Progenitor cell of endocrine pancreas (in vitro differentiated cells): ENCODE measurements at regions not wholly inside any gene's neighbourhood (a gene's known extent, or its start where the extent isn't known, plus 50 kb on each side); places are given as distances from the start of the nearest gene placed in this dataset.

Source experiments
- DNase-seq: peaks from one replicate; pipeline ENCODE4 v3.0.0; 2021; ENCODE audit warnings: low spot score; ENCODE audit not compliant: unreplicated experiment
- H3K27ac Mint-ChIP-seq: 2 replicates; pipeline ENCODE4 v1.8.0; 2021; ENCODE audit warnings: mild to moderate bottlenecking, moderate library complexity, mixed read lengths
- H3K27me3 Mint-ChIP-seq: 2 replicates; pipeline ENCODE4 v1.8.0; 2021; ENCODE audit warnings: mixed read lengths
- H3K36me3 Mint-ChIP-seq: 2 replicates; pipeline ENCODE4 v1.8.0; 2022; ENCODE audit warnings: mixed read lengths; ENCODE audit not compliant: insufficient read depth
- H3K4me1 Mint-ChIP-seq: 2 replicates; pipeline ENCODE4 v1.8.0; 2021; ENCODE audit warnings: low read depth, mixed read lengths
- H3K4me3 Mint-ChIP-seq: 2 replicates; pipeline ENCODE4 v1.8.0; 2021; ENCODE audit warnings: low read depth, mild to moderate bottlenecking, moderate library complexity, mixed read lengths
- H3K9me3 Mint-ChIP-seq: 2 replicates; pipeline ENCODE4 v1.8.0; 2021; ENCODE audit warnings: low read depth, mixed read lengths
- TF ChIP-seq, protein P1 (sequence below): fragments of 200-600 bp; sonication (generic); IDR thresholded peaks from one replicate; pipeline ENCODE4 v1.5.0; 2021; ENCODE audit warnings: antibody characterized with exemption, mild to moderate bottlenecking; ENCODE audit not compliant: unreplicated experiment

DNA sequence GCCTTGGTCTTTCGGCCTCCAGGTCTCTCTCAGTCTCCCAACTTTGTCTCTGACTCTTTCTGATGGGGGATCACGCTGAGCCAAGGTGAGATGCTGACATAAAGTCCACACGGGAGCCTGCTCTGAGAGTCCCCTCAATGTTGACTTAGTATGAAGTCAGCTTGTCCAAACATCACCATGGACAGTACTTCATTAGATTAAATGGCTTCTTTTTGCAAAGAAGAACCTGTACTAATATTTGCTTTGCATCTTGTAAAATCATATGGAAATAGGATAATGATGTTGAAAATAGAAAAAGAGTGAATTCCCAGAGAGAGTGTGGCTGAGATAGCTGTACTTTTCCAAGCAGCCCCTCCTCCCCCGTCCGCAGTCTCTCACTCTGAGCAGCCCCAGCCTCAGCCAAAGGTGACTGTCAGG is 56.7 kb upstream of the SIAH1 start:
- Mint-ChIP-seq H3K27me3 (peaks cover under 1% of the 10 kb centered on the region), H3K9me3 (no peaks in the 10 kb centered on the region), H3K4me3 (no peak overlapping the region), H3K4me1 (peaks cover 4% of the 10 kb centered on the region), H3K27ac (no peak overlapping the region), H3K36me3 (no peaks in the 10 kb centered on the region)
- TF ChIP-seq, protein P1, sequence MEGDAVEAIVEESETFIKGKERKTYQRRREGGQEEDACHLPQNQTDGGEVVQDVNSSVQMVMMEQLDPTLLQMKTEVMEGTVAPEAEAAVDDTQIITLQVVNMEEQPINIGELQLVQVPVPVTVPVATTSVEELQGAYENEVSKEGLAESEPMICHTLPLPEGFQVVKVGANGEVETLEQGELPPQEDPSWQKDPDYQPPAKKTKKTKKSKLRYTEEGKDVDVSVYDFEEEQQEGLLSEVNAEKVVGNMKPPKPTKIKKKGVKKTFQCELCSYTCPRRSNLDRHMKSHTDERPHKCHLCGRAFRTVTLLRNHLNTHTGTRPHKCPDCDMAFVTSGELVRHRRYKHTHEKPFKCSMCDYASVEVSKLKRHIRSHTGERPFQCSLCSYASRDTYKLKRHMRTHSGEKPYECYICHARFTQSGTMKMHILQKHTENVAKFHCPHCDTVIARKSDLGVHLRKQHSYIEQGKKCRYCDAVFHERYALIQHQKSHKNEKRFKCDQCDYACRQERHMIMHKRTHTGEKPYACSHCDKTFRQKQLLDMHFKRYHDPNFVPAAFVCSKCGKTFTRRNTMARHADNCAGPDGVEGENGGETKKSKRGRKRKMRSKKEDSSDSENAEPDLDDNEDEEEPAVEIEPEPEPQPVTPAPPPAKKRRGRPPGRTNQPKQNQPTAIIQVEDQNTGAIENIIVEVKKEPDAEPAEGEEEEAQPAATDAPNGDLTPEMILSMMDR, result no peak
- DNase-seq, result no peak

DNA sequence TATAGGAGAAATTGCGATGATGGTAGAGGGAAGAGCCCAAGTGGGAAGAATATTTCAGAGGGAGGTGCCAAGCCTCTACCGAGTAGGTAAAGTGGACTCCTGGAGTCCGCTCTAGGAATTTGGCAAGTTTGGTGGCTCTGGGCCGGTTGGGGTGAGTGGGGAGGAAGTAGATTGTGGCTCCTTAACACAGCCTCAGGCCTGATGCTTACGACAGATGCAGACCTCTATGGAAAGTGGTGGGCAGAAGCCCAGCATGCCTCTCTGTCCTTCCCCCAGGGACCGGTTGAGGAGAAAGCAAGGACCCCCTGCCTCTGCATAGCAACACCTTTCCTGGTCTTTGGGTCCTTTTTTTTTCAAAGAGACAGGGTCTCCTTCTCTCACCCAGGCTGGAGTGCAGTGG is 55.9 kb upstream of the SIAH1 start:
- DNase-seq, result no peak
- TF ChIP-seq, protein P1, result no peak
- H3K9me3 Mint-ChIP-seq, result no peaks in the 10 kb centered on the region
- no peaks in the 10 kb centered on the region for H3K36me3 Mint-ChIP-seq
- H3K4me3 Mint-ChIP-seq, result no peak overlapping the region
- H3K27ac Mint-ChIP-seq, result no peak overlapping the region
- H3K27me3 Mint-ChIP-seq, result peaks cover 3% of the 10 kb centered on the region
- H3K4me1 Mint-ChIP-seq, result peaks cover 4% of the 10 kb centered on the region

DNA sequence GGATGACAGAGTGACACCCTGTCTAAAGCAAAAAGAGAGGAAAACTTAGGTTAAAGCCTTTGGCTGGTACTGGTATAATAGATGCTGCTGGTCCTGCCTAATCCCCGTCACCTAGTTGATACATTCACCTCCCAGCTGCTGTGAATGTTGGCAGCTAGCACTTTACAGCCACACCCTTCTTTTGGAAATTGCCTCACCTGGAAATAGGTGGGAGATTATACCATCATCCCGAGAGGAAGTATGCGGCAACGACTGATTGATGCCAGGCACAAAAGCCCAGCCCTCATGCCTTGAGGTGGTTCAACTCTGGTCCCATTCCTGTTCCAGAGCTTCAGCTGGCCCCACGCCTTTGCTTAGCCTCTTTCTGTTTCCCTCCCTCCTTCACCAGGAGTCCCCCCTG is 53.2 kb upstream of the SIAH1 start:
- no peaks in the 10 kb centered on the region for H3K9me3 Mint-ChIP-seq
- TF ChIP-seq, protein P1, result no peak
- DNase-seq, result no peak
- H3K27ac Mint-ChIP-seq, result no peak overlapping the region
- H3K4me3 Mint-ChIP-seq, result no peak overlapping the region
- peaks cover 6% of the 10 kb centered on the region for H3K4me1 Mint-ChIP-seq
- peaks cover 7% of the 10 kb centered on the region for H3K27me3 Mint-ChIP-seq
- no peaks in the 10 kb centered on the region for H3K36me3 Mint-ChIP-seq

GRCh38 chr16:48435906-48436305 is 50.7 kb upstream of the SIAH1 start:
- no peak overlapping the region for H3K27ac Mint-ChIP-seq
- H3K27me3 Mint-ChIP-seq, result peaks cover 7% of the 10 kb centered on the region
- TF ChIP-seq, protein P1, result no peak
- no peaks in the 10 kb centered on the region for H3K36me3 Mint-ChIP-seq
- DNase-seq, result no peak
- no peaks in the 10 kb centered on the region for H3K9me3 Mint-ChIP-seq
- no peak overlapping the region for H3K4me3 Mint-ChIP-seq
- H3K4me1 Mint-ChIP-seq, result peaks cover 2% of the 10 kb centered on the region

- Mint-ChIP-seq H3K9me3 (no peaks in the 10 kb centered on the region), H3K4me1 (peaks cover 2% of the 10 kb centered on the region), H3K36me3 (no peaks in the 10 kb centered on the region), H3K27me3 (peaks cover 7% of the 10 kb centered on the region), H3K27ac (no peak overlapping the region), H3K4me3 (no peak overlapping the region)
- DNase-seq, result no peak
- TF ChIP-seq, protein P1, result no peak
Observed at GRCh38 chr16:48435318-48435680, 50.1 kb upstream of the SIAH1 start.
